ENCODE measurements at regions not wholly inside any gene's neighbourhood (a gene's known extent, or its start where the extent isn't known, plus 50 kb on each side); places are given as distances from the start of the nearest gene placed in this dataset.

- Histone ChIP-seq H3K27ac (no peak overlapping the region), H3K9me3 (no peaks in the 10 kb centered on the region), H3K27me3 (no peaks in the 10 kb centered on the region), H3K4me1 (no peaks in the 10 kb centered on the region), H3K36me3 (no peaks in the 10 kb centered on the region), H3K4me3 (no peak overlapping the region)
- intact Hi-C loops (cut with DNase I), result no loop called here
- no peak for DNase-seq (ENCODE audit: extremely low spot score in 2 of 2)
- no peak for TF ChIP-seq POLR2AphosphoS5 (IDR thresholded peaks at IDR 0.05; ENCODE audit: insufficient read depth in 1 of 2, low read depth in 1 of 2)
- no peak for TF ChIP-seq POLR2A (IDR thresholded peaks at IDR 0.05)
- TF ChIP-seq, protein P1, sequence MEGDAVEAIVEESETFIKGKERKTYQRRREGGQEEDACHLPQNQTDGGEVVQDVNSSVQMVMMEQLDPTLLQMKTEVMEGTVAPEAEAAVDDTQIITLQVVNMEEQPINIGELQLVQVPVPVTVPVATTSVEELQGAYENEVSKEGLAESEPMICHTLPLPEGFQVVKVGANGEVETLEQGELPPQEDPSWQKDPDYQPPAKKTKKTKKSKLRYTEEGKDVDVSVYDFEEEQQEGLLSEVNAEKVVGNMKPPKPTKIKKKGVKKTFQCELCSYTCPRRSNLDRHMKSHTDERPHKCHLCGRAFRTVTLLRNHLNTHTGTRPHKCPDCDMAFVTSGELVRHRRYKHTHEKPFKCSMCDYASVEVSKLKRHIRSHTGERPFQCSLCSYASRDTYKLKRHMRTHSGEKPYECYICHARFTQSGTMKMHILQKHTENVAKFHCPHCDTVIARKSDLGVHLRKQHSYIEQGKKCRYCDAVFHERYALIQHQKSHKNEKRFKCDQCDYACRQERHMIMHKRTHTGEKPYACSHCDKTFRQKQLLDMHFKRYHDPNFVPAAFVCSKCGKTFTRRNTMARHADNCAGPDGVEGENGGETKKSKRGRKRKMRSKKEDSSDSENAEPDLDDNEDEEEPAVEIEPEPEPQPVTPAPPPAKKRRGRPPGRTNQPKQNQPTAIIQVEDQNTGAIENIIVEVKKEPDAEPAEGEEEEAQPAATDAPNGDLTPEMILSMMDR (IDR thresholded peaks at IDR 0.05), result no peak
Measured at GRCh38 chr17:77510133-77510796, 369.5 kb downstream of the SEC14L1 start.

DNA sequence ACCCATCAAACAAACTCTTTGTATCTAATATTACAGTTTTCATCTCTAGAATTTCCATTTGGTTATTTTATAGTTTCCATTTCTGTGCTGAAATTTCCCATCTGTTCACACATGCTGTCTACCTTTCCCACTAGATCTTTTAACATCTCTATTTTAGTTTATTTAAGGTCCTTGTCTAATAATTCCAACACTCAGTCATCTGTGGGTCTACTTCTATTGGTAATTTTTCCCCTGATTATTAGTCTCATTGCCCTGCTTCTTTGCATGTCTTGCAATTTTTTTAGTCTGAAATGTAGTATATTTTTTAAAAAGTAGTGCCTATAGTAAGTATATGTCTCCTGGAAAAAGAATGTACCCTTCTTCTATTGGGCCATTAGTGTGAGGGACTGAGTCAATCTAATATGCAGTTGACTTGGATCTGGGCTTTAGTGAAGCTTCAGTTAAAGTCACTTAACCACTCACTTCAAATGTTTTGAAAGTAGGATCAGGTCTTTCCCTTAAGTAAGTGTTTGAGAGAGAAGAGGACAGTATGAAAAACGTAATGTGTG lies 370.8 kb downstream of the SEC14L1 start:
- DNase-seq (ENCODE audit: extremely low spot score in 2 of 2), result no peak
- no peak for TF ChIP-seq POLR2AphosphoS5 (IDR thresholded peaks at IDR 0.05; ENCODE audit: insufficient read depth in 1 of 2, low read depth in 1 of 2)
- TF ChIP-seq POLR2A (IDR thresholded peaks at IDR 0.05), result no peak
- TF ChIP-seq, protein P1 (IDR thresholded peaks at IDR 0.05), result no peak
- intact Hi-C loops (cut with DNase I), result no loop called here
- no peaks in the 10 kb centered on the region for H3K4me1 ChIP-seq
- H3K27ac ChIP-seq, result no peak overlapping the region
- H3K9me3 ChIP-seq, result no peaks in the 10 kb centered on the region
- no peaks in the 10 kb centered on the region for H3K27me3 ChIP-seq
- no peak overlapping the region for H3K4me3 ChIP-seq
- H3K36me3 ChIP-seq, result no peaks in the 10 kb centered on the region

GRCh38 chr17:77512062-77512946 lies 371.5 kb downstream of the SEC14L1 start:
- intact Hi-C loops (cut with DNase I), result no loop called here

GRCh38 chr17:77513045-77513444 lies 372.3 kb downstream of the SEC14L1 start:
- TF ChIP-seq POLR2AphosphoS5 (IDR thresholded peaks at IDR 0.05; ENCODE audit: insufficient read depth in 1 of 2, low read depth in 1 of 2), result no peak
- TF ChIP-seq, protein P1 (IDR thresholded peaks at IDR 0.05), result no peak
- TF ChIP-seq POLR2A (IDR thresholded peaks at IDR 0.05), result no peak
- Histone ChIP-seq H3K27me3 (no peaks in the 10 kb centered on the region), H3K36me3 (no peaks in the 10 kb centered on the region), H3K4me1 (no peaks in the 10 kb centered on the region), H3K9me3 (no peaks in the 10 kb centered on the region), H3K27ac (no peak overlapping the region), H3K4me3 (no peak overlapping the region)
- intact Hi-C loops (cut with DNase I), result no loop called here
- no peak for DNase-seq (ENCODE audit: extremely low spot score in 2 of 2)

More at GRCh38 chr17:77512062-77512946, 371.5 kb downstream of the SEC14L1 start:
- TF ChIP-seq POLR2A (IDR thresholded peaks at IDR 0.05), result no peak
- TF ChIP-seq POLR2AphosphoS5 (IDR thresholded peaks at IDR 0.05; ENCODE audit: insufficient read depth in 1 of 2, low read depth in 1 of 2), result no peak
- TF ChIP-seq, protein P1 (IDR thresholded peaks at IDR 0.05), result no peak
- Histone ChIP-seq H3K36me3 (no peaks in the 10 kb centered on the region), H3K9me3 (no peaks in the 10 kb centered on the region), H3K4me3 (no peak overlapping the region), H3K4me1 (no peaks in the 10 kb centered on the region), H3K27ac (no peak overlapping the region), H3K27me3 (no peaks in the 10 kb centered on the region)
- no peak for DNase-seq (ENCODE audit: extremely low spot score in 2 of 2)

Measured in vagina (tissue), 2 donors.